ENCODE measurements at regions not wholly inside any gene's neighbourhood (a gene's known extent, or its start where the extent isn't known, plus 50 kb on each side); places are given as distances from the start of the nearest gene placed in this dataset.

GRCh38 chr21:21845901-21846300 is 847.7 kb downstream of the NCAM2 start:
- Mint-ChIP-seq H3K4me1 (peaks cover 9% of the 10 kb centered on the region; the same call in 1 of the 2 replicates), H3K36me3 (peaks cover 17% of the 10 kb centered on the region; the same call in 1 of the 2 replicates), H3K27ac (no peak overlapping the region), H3K4me3 (no peak overlapping the region), H3K27me3 (ENCODE audit: low read depth) (no peaks in the 10 kb centered on the region; the same call in 1 of the 2 replicates), H3K9me3 (peaks cover 35% of the 10 kb centered on the region)
- ATAC-seq (no peak), DNase-seq (ENCODE audit: low spot score) (no peak)
- CTCF ChIA-PET: no interaction called here
- no peak for TF ChIP-seq PRRX2 (CRISPR knock-in tag; IDR thresholded peaks at IDR 0.05)
- TF ChIP-seq ATF1 (CRISPR knock-in tag; IDR thresholded peaks at IDR 0.05): no peak
- no peak for TF ChIP-seq ZNF219 (CRISPR knock-in tag; IDR thresholded peaks at IDR 0.05; ENCODE audit: borderline replicate concordance)
- no peak for TF ChIP-seq ZNF671 (CRISPR knock-in tag; IDR thresholded peaks at IDR 0.05)
- no peak for TF ChIP-seq HMGA2 (CRISPR knock-in tag; IDR thresholded peaks at IDR 0.05)
- no peak for TF ChIP-seq CREB1 (CRISPR knock-in tag; IDR thresholded peaks at IDR 0.05)
- TF ChIP-seq RORB (CRISPR knock-in tag; IDR thresholded peaks at IDR 0.05): no peak
- POLR2A ChIA-PET: no interaction called here

- DNase-seq (ENCODE audit: low spot score) (no peak), ATAC-seq (peak; percentile 55)
- Mint-ChIP-seq H3K4me3 (peak overlapping the region; percentile 38; the same call in 1 of the 2 replicates), H3K27me3 (ENCODE audit: low read depth) (peaks cover 6% of the 10 kb centered on the region), H3K27ac (no peak overlapping the region), H3K4me1 (peaks cover 30% of the 10 kb centered on the region), H3K9me3 (peaks cover 23% of the 10 kb centered on the region), H3K36me3 (peaks cover 4% of the 10 kb centered on the region)
- ChIA-PET CTCF (interaction anchor here (0.7 kb wide), 1 partner anchor 513 kb away, joined by 3 read pairs; no protein-coding TSS in a partner anchor), POLR2A (no interaction called here)
- TF ChIP-seq STAT6 (CRISPR knock-in tag; conservative IDR thresholded peaks at IDR 0.05; ENCODE audit: low read depth) (no peak), E2F4 (CRISPR knock-in tag; IDR thresholded peaks at IDR 0.05; ENCODE audit: borderline replicate concordance, low read depth) (no peak), ZNF281 (CRISPR knock-in tag; IDR thresholded peaks at IDR 0.05) (no peak), OVOL2 (CRISPR knock-in tag; IDR thresholded peaks at IDR 0.05; ENCODE audit: borderline replicate concordance) (no peak), ZNF512 (CRISPR knock-in tag; IDR thresholded peaks at IDR 0.05; ENCODE audit: borderline replicate concordance) (no peak), CDX4 (CRISPR knock-in tag; IDR thresholded peaks at IDR 0.05; ENCODE audit: borderline replicate concordance) (no peak), TEAD1 (CRISPR knock-in tag; IDR thresholded peaks at IDR 0.05) (no peak), FOXP4 (CRISPR knock-in tag; IDR thresholded peaks at IDR 0.05) (no peak)
Observed at GRCh38 chr21:21851205-21851604, 853.0 kb downstream of the NCAM2 start.

Data from WTC11 (cell line).